HG02852 (cell line): ENCODE measurements at regions not wholly inside any gene's neighbourhood (a gene's known extent, or its start where the extent isn't known, plus 50 kb on each side); places are given as distances from the start of the nearest gene placed in this dataset.

Experiments
- ATAC-seq: cut with Tn5 transposase; IDR thresholded peaks from one replicate; pipeline ENCODE4 v1.9.1; 2021; ENCODE audit warnings: mild to moderate bottlenecking, moderate library complexity; ENCODE audit not compliant: unreplicated experiment

- ATAC-seq: no peak
These were observed 457.8 kb upstream of the ZNF385D start for GRCh38 chr3:22208844-22209243.

- no peak for ATAC-seq
These were observed 458.6 kb upstream of the ZNF385D start for GRCh38 chr3:22209578-22209977.

- ATAC-seq: no peak
These were observed 459.7 kb upstream of the ZNF385D start for GRCh38 chr3:22210693-22211092.

GRCh38 chr3:22216601-22217000 lies 465.6 kb upstream of the ZNF385D start:
- no peak for ATAC-seq

GRCh38 chr3:22225161-22225560 lies 474.2 kb upstream of the ZNF385D start:
- ATAC-seq: no peak

- ATAC-seq: no peak
These were observed 477.7 kb upstream of the ZNF385D start for GRCh38 chr3:22228705-22229104.

GRCh38 chr3:22231061-22231460 lies 480.1 kb upstream of the ZNF385D start:
- no peak for ATAC-seq

GRCh38 chr3:22236490-22237270 lies 485.7 kb upstream of the ZNF385D start:
- peak; percentile 89 for ATAC-seq

GRCh38 chr3:22239011-22239410 lies 488.0 kb upstream of the ZNF385D start:
- no peak for ATAC-seq

- no peak for ATAC-seq
These were observed 490.1 kb upstream of the ZNF385D start for GRCh38 chr3:22241110-22241509.

- ATAC-seq: no peak
These were observed 493.9 kb upstream of the ZNF385D start for GRCh38 chr3:22244761-22245521.

GRCh38 chr3:22245811-22246583 lies 495.0 kb upstream of the ZNF385D start:
- ATAC-seq: no peak

GRCh38 chr3:22249658-22250057 lies 498.6 kb upstream of the ZNF385D start:
- no peak for ATAC-seq

- no peak for ATAC-seq
These were observed 506.2 kb upstream of the ZNF385D start for GRCh38 chr3:22257252-22257651.

- no peak for ATAC-seq
These were observed 511.4 kb upstream of the ZNF385D start for GRCh38 chr3:22262386-22262785.

GRCh38 chr3:22263042-22263441 lies 512.0 kb upstream of the ZNF385D start:
- no peak for ATAC-seq

GRCh38 chr3:22265403-22265802 lies 514.4 kb upstream of the ZNF385D start:
- no peak for ATAC-seq

- no peak for ATAC-seq
These were observed 518.8 kb upstream of the ZNF385D start for GRCh38 chr3:22269831-22270230.

GRCh38 chr3:22276351-22276750 lies 525.3 kb upstream of the ZNF385D start:
- no peak for ATAC-seq

GRCh38 chr3:22284559-22284958 lies 533.5 kb upstream of the ZNF385D start:
- no peak for ATAC-seq

- ATAC-seq: no peak
These were observed 537.7 kb upstream of the ZNF385D start for GRCh38 chr3:22288756-22289155.

GRCh38 chr3:22292681-22293080 lies 541.7 kb upstream of the ZNF385D start:
- ATAC-seq: no peak
